Islet precursor cell (in vitro differentiated cells): ENCODE measurements at regions not wholly inside any gene's neighbourhood (a gene's known extent, or its start where the extent isn't known, plus 50 kb on each side); places are given as distances from the start of the nearest gene placed in this dataset.

Experiments used
- DNase-seq: peaks from one replicate; pipeline ENCODE4 v3.0.0-alpha.2; 2018

GRCh38 chr2:81739966-81740365 lies 1435.4 kb upstream of the LRRTM1 start:
- DNase-seq = no peak

GRCh38 chr2:81734981-81735380 lies 1430.4 kb upstream of the LRRTM1 start:
- DNase-seq = no peak

GRCh38 chr2:81714817-81715216 lies 1410.3 kb upstream of the LRRTM1 start:
- no peak for DNase-seq

GRCh38 chr2:81706856-81707255 lies 1402.3 kb upstream of the LRRTM1 start:
- DNase-seq = peak; percentile 54

GRCh38 chr2:81703831-81704230 lies 1399.3 kb upstream of the LRRTM1 start:
- peak; percentile 78 for DNase-seq

GRCh38 chr2:81692566-81692965 lies 1388.0 kb upstream of the LRRTM1 start:
- DNase-seq = no peak

GRCh38 chr2:81675641-81676040 lies 1371.1 kb upstream of the LRRTM1 start:
- DNase-seq = no peak

GRCh38 chr2:81672923-81673322 lies 1368.4 kb upstream of the LRRTM1 start:
- no peak for DNase-seq

GRCh38 chr2:81672516-81672915 lies 1368.0 kb upstream of the LRRTM1 start:
- no peak for DNase-seq

- no peak for DNase-seq
Measured at GRCh38 chr2:81670885-81671284, 1366.3 kb upstream of the LRRTM1 start.

- DNase-seq = no peak
Measured at GRCh38 chr2:81661081-81661480, 1356.5 kb upstream of the LRRTM1 start.

- DNase-seq = peak; percentile 54
Measured at GRCh38 chr2:81658227-81658626, 1353.7 kb upstream of the LRRTM1 start.

- no peak for DNase-seq
Measured at GRCh38 chr2:81650048-81650971, 1345.8 kb upstream of the LRRTM1 start.

GRCh38 chr2:81648806-81649205 lies 1344.3 kb upstream of the LRRTM1 start:
- DNase-seq = no peak

- no peak for DNase-seq
Measured at GRCh38 chr2:81648370-81648769, 1343.8 kb upstream of the LRRTM1 start.

GRCh38 chr2:81647715-81648230 lies 1343.2 kb upstream of the LRRTM1 start:
- DNase-seq = no peak

GRCh38 chr2:81645745-81646301 lies 1341.3 kb upstream of the LRRTM1 start:
- no peak for DNase-seq

- DNase-seq = no peak
Measured at GRCh38 chr2:81644189-81644588, 1339.6 kb upstream of the LRRTM1 start.

GRCh38 chr2:81624825-81625224 lies 1320.3 kb upstream of the LRRTM1 start:
- DNase-seq = no peak

GRCh38 chr2:81600088-81600487 lies 1295.5 kb upstream of the LRRTM1 start:
- DNase-seq = no peak

GRCh38 chr2:81598453-81598852 lies 1293.9 kb upstream of the LRRTM1 start:
- DNase-seq = no peak

- no peak for DNase-seq
Measured at GRCh38 chr2:81589406-81589805, 1284.9 kb upstream of the LRRTM1 start.

GRCh38 chr2:81583311-81584108 lies 1279.0 kb upstream of the LRRTM1 start:
- no peak for DNase-seq
